Fibroblast of skin of left biceps (primary cell): ENCODE measurements at regions not wholly inside any gene's neighbourhood (a gene's known extent, or its start where the extent isn't known, plus 50 kb on each side); places are given as distances from the start of the nearest gene placed in this dataset.
"Not testable (repeated sequence)": the region's sequence is repeated elsewhere in the genome, so short reads cannot be mapped to it uniquely, and the experiment has no call there.

ENCODE experiments used
- DNase-seq, 2 experiments: peaks; one replicate each; pipeline ENCODE4 v3.0.0-alpha.2; 2013; ENCODE audit warnings: low read depth in 2 of 2

- no peak for DNase-seq
These were observed 605.3 kb downstream of the KCNT2 start for GRCh38 chr1:196002906-196003305.

DNA sequence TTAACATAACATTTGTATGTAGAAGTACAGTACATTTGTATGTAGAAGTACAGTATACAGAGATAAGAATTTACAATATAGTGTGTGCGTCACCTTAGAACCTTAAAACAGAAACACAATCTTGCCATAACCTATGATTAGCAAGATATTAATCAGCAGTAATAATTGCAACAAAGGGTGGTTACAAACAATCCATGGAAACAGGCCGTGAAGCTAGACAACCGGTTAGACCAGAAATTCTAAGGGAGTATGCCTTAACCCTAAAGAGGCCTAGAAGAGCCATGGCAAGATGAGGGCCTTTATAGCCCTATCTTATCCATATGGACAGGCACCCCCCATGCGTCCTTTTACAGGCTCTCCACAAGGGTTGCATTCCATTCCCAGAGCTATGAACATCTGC lies 605.9 kb downstream of the KCNT2 start:
- DNase-seq = not testable (repeated sequence)

DNA sequence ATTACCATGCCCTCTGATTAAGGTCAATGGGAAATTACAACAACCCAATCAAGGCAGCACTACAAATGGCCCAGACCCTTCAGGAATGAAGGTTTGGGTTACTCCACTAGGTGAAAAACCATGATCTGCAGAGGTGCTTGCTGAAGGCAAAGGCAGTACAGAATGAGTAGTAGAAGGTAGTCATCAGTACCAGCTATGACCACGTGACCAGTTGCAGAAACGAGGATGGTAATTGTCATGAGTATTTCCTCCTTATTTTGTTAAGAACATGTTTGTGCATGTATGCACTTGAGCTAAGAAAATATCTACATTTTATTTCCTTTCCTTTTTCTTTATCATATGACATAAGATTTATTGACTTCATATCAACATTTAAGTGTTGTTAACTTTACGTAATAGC lies 607.1 kb downstream of the KCNT2 start:
- no peak for DNase-seq

GRCh38 chr1:195999022-195999421 lies 609.2 kb downstream of the KCNT2 start:
- no peak for DNase-seq

- peak in 1 of 2 experiments; percentile 10 for DNase-seq
These were observed 626.6 kb downstream of the KCNT2 start for GRCh38 chr1:195981448-195982139.

DNA sequence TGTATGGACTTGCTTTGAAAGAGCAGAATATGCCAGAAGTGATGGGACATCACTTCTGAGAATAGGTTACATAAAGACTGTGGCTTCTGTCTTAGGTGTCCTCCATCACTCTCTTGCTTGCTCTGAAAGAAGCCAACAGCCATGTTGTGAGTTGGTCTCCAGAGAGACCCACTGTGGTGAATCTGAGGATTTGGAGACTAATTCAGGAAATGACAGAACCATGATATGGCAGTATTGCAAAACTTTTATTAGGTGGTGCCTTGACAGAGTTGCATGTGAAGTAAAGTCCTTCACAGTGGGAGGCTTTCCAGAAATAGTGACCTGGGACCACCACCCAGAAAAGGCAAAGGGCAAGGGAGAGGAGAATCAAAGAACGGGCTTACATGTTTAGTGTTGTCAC lies 628.6 kb downstream of the KCNT2 start:
- no peak for DNase-seq

DNA sequence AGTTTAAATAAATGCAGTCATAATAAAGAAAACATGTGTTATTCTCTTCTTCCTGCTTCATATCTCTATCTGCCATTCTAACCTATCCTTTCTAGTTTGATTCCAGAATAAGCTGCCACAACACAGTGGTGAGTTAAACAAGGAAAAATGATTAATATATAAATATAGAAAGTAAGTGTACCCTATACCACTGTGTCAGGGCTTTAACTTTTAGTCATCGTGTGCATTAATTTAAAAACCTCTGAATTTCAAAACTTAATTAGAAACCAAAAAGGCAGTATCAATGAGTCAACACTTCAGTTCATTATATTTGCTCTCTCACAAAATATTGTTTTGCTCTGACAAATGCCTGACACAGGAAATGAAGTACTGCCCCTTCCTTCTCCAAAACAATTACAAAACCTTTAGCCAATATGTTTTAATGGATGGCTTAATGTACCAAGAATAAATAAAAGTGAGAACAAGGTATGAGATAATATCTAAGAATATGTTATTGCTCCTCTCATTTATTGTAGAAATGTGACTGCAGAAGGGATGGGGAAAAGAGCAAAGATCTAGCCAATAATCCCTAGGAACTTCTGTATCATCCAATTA lies 634.8 kb downstream of the KCNT2 start:
- no peak for DNase-seq

DNA sequence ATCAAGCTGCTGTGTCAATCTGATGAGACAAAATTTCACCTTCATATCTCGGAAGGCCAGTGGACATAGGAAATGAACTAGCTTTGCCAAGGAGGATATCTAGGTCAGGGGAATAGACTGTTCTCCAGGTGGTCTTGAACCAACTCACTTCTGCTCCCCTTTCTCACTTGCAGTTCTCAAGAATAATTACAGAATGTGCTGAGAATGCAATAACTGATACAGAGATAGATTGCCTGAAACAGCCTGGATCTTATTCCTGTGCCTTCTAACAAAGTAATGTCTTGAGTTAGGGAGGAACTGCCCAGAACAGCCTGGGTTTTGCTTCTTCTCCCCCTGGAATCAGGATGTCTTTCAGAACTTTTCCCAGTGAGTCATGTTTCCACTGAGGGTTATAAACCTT lies 636.7 kb downstream of the KCNT2 start:
- no peak for DNase-seq

- DNase-seq = no peak
These were observed 638.0 kb downstream of the KCNT2 start for GRCh38 chr1:195970209-195970608.

DNA sequence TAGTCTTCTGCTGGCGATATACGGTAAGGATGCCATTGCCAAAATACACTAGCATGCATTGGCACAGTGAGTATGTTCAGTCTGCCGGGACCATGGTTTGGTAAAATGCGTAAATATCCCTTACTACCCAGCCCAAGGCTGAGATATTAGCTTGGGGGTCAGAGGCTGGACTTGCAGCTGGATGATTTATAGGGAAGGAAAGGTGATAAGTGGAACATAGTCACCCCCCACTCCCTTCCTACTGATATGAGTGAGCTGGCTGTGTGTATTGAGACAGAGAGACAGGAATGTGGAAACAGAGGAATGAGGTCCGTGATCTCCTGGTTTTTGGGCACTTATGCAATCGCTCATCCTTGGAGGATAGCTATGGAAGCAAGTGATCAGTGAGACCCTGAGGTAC lies 642.8 kb downstream of the KCNT2 start:
- no peak for DNase-seq

GRCh38 chr1:195965036-195965435 lies 643.2 kb downstream of the KCNT2 start:
- DNase-seq = no peak

DNA sequence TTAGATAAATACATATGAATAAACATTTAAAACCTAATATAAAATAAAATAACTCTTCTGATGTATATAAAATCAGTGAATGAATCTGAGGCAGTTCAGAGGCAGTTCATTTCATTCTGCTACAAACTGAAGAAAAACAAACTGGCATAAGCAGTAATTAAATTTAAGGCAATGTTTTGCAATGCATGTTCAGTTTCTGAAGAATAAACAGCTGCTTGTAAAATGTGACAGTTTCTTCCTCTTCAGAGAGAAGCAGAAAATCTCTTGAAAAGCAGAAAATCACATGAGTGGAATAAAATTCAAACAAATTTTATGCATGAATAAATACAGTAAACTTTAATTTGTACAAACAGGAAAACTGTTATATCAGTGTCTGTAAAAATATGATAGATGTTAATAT lies 643.7 kb downstream of the KCNT2 start:
- no peak for DNase-seq

DNA sequence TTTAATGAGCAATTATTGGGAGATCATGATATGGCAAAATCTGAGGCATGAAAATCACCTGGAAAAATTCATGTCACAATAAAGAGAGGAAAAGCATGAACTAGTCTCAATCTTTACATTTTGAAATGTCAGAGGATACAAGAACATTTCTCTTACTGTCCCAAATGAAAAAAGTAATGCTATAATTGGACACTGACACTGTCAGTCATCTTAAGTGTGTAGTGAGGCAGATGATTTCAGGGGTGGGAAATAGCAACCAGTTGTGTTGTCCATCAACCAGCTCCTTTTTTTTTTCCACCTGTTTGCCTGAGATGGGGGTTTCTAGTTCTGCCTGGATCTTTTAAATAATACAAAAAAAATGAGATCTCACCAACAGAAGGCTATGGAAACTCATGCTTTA lies 646.2 kb downstream of the KCNT2 start:
- no peak for DNase-seq

DNA sequence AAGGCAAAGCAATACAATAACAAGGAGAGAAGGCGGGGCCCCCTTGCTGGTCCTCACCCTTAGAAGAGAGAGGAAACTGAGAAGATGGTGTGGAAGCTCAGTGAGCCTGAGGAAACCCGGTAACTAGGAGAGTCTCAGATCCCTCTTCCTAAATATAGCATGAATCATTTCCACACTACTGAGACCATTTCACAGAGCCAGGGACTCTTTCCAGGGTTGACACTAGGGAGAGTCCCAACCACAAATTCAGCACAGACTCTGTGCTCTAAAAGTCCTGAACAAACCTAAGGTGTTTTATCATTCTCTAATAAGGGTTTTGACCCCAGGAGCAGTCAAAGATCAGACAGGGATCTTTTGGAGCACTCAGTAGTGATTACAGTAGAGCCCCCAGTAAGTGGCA lies 647.7 kb downstream of the KCNT2 start:
- DNase-seq = no peak

- DNase-seq = no peak
These were observed 650.1 kb downstream of the KCNT2 start for GRCh38 chr1:195958131-195958530.

- DNase-seq = no peak
These were observed 651.4 kb downstream of the KCNT2 start for GRCh38 chr1:195956845-195957244.

DNA sequence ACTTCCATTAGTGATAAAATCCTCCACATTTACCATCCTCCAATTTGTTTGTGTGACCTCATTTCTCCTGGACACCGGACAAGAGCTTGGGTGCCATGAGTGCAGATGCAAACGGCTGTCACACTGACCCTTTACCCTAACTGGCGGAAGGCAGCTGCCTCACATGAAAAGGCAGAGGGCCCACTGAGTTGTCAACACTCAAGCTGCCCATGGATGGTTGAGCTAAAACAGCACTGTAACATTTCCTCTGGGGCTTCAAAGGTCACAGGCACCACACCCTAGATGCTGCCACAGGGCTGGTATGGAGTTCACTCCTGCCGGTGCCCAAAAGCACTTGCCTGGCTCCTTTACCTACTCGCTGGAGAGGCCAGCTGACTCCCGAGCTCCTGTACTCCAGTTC lies 653.4 kb downstream of the KCNT2 start:
- no peak for DNase-seq

GRCh38 chr1:195951313-195951712 lies 656.9 kb downstream of the KCNT2 start:
- DNase-seq = no peak

GRCh38 chr1:195948123-195948895 lies 659.9 kb downstream of the KCNT2 start:
- DNase-seq = no peak

DNA sequence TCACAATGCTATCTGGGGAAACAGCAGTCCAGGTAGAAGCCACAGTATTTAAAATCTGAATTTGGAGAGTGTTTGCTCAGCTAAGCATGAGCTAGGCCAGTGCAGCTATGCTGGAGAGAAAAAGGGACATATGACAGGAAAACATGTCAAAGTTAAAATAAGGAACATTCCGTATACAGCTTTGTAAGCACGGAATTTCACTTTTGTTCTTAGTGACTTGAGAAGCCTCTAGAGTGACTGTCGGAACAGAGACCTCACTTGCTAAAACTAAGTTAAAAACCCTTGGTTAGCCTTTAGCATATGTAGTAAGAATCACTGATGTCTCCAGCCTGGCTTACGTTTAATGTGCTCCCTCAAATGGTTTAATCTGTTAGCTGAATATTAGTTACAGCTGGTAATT lies 661.7 kb downstream of the KCNT2 start:
- no peak for DNase-seq

DNA sequence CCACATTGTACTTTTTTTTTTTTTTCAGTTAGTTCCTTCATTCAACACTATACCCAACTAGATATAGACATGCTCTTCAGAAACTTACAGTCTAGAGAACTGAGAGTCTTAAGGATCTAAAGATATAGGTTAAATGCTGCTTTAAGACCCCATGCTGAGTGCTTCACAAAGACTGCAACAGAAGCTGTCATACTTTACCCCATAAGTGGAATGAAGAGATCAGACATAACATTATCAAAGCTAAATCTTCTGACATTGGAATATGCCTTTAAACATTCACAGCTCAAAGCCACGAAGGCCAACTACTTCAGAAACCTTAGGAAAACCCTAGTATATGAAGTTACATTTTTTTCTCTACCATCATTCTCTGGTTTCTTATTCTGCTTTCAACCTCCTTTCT lies 666.4 kb downstream of the KCNT2 start:
- no peak for DNase-seq

GRCh38 chr1:195941314-195941713 lies 666.9 kb downstream of the KCNT2 start:
- no peak for DNase-seq

GRCh38 chr1:195939844-195940243 lies 668.4 kb downstream of the KCNT2 start:
- DNase-seq = no peak
